SK-N-SH (cell line): ENCODE measurements at regions not wholly inside any gene's neighbourhood (a gene's known extent, or its start where the extent isn't known, plus 50 kb on each side); places are given as distances from the start of the nearest gene placed in this dataset.

Source experiments
- CTCF ChIA-PET: fragments of 300-600, 350-600 bp; formaldehyde crosslinking; extraction: SDS; loops from one replicate; lab custom pipeline; 2021; lab: Yijun Ruan, JAX
- POLR2A ChIA-PET: fragments of 350-600 bp; sonication (Branson Sonifier 250); formaldehyde crosslinking; extraction: SDS; loops from one replicate; lab custom pipeline; 2020; ENCODE audit warnings: antibody characterized with exemption, inconsistent platforms; lab: Yijun Ruan, JAX
- DNase-seq: peaks from one replicate; pipeline ENCODE4 v3.0.0; 2012
- H2AFZ ChIP-seq: fragments of 200-600 bp; sonication (generic); 2 replicates; pipeline ENCODE4 v1.8.1; 2016; ENCODE audit warnings: antibody characterized with exemption, mild to moderate bottlenecking, low read depth
- H3F3A ChIP-seq: fragments of 200-600 bp; sonication (generic); replicated peaks from 2 replicates; pipeline ENCODE3; 2016; ENCODE audit warnings: antibody characterized with exemption, mild to moderate bottlenecking; ENCODE audit not compliant: insufficient read depth
- H3K27ac ChIP-seq, 2 experiments: fragments of 200-500 bp in 1 of 2; fragments of 200-600 bp in 1 of 2; sonication (Bioruptor generic) in 1 of 2; sonication (generic), shearing (Covaris generic) in 1 of 2; 2 replicates each; pipeline versions ENCODE4 v1.5.1 to v1.6.1; 2014 to 2016; ENCODE audit warnings: low read depth in 2 of 2, inconsistent platforms in 1 of 2, low read length in 1 of 2, mild to moderate bottlenecking in 1 of 2, mixed read lengths in 1 of 2
- H3K27me3 ChIP-seq: fragments of 200-600 bp; sonication (generic), shearing (Covaris generic); 2 replicates; pipeline ENCODE4 v1.6.1; 2016; ENCODE audit warnings: mixed run types; ENCODE audit not compliant: insufficient read depth
- H3K36me3 ChIP-seq, 2 experiments: fragments of 200-500 bp in 1 of 2; fragments of 200-600 bp in 1 of 2; sonication (Bioruptor generic) in 1 of 2; sonication (generic) in 1 of 2; replicated peaks in 1 of 2; 2 replicates each; pipeline versions ENCODE3 to v1.5.1; 2014 to 2016; ENCODE audit warnings: low read length in 1 of 2, mild to moderate bottlenecking in 1 of 2; ENCODE audit not compliant: insufficient read depth in 2 of 2, control insufficient read depth in 1 of 2
- H3K4me1 ChIP-seq, 2 experiments: fragments of 200-500 bp in 1 of 2; fragments of 200-600 bp in 1 of 2; sonication (Bioruptor generic) in 1 of 2; sonication (generic), shearing (Covaris generic) in 1 of 2; 2 replicates each; pipeline versions ENCODE4 v1.5.1 to v1.6.1; 2014 to 2016; ENCODE audit warnings: low read depth in 1 of 2, low read length in 1 of 2, mixed run types in 1 of 2; ENCODE audit not compliant: insufficient read depth in 2 of 2, control insufficient read depth in 1 of 2
- H3K4me2 ChIP-seq: fragments of 200-600 bp; sonication (generic), shearing (Covaris generic); 2 replicates; pipeline ENCODE4 v1.6.1; 2017; ENCODE audit warnings: mixed run types
- H3K4me3 ChIP-seq, 2 experiments: fragments of 200-500 bp in 1 of 2; fragments of 200-600 bp in 1 of 2; sonication (Bioruptor generic) in 1 of 2; sonication (generic), shearing (Covaris generic) in 1 of 2; 2 replicates each; pipeline versions ENCODE4 v1.5.1 to v1.8.1; 2014 to 2016; ENCODE audit warnings: low read depth in 2 of 2, inconsistent platforms in 1 of 2, low read length in 1 of 2, mild to moderate bottlenecking in 1 of 2, mixed read lengths in 1 of 2, moderate library complexity in 1 of 2
- H3K79me2 ChIP-seq: fragments of 200-600 bp; sonication (generic); 2 replicates; pipeline ENCODE4 v1.8.1; 2017; ENCODE audit warnings: mild to moderate bottlenecking; ENCODE audit not compliant: insufficient read depth
- H3K9ac ChIP-seq: fragments of 200-600 bp; sonication (generic); 2 replicates; pipeline ENCODE4 v1.6.1; 2017; ENCODE audit warnings: mixed run types
- H3K9me2 ChIP-seq: fragments of 200-600 bp; sonication (generic); 2 replicates; pipeline ENCODE4 v1.6.1; 2017; ENCODE audit warnings: mixed run types
- H3K9me3 ChIP-seq: fragments of 200-600 bp; sonication (generic); 2 replicates; pipeline ENCODE4 v1.6.1; 2017; ENCODE audit warnings: mixed run types, mild to moderate bottlenecking, moderate library complexity
- H4K20me1 ChIP-seq: fragments of 200-600 bp; sonication (generic); 2 replicates; pipeline ENCODE4 v1.6.1; 2017; ENCODE audit warnings: mild to moderate bottlenecking, mixed run types; ENCODE audit not compliant: insufficient read depth
- CHD2 ChIP-seq: fragments of 150-350 bp; IDR thresholded peaks from 2 replicates; pipeline ENCODE4 v1.6.1; 2018; ENCODE audit warnings: low read length; ENCODE audit not compliant: partially characterized antibody
- ELF1 ChIP-seq: IDR thresholded peaks from 2 replicates; pipeline ENCODE4 v1.4.0; 2012
- EP300 ChIP-seq, 2 experiments: IDR thresholded peaks; 2 replicates each; pipeline versions ENCODE4 v1.4.0 to v1.6.1; 2012; ENCODE audit warnings: borderline replicate concordance in 1 of 2, low read depth in 1 of 2, low read length in 1 of 2
- EZH2phosphoT487 ChIP-seq: fragments of 200-600 bp; sonication (generic); IDR thresholded peaks from 2 replicates; pipeline ENCODE4 v1.6.1; 2017; ENCODE audit warnings: low read depth, mixed run types, mild to moderate bottlenecking, antibody characterized with exemption, moderate library complexity, borderline replicate concordance
- FOXM1 ChIP-seq: IDR thresholded peaks from 2 replicates; pipeline ENCODE4 v1.4.0; 2012; ENCODE audit warnings: low read depth, mild to moderate bottlenecking
- GATA2 ChIP-seq: sonication (generic); formaldehyde crosslinking; IDR thresholded peaks from 2 replicates; pipeline ENCODE4 v1.5.0; 2020; ENCODE audit warnings: mild to moderate bottlenecking, missing genetic modification reagents
- JUND ChIP-seq: IDR thresholded peaks from 2 replicates; pipeline ENCODE4 v1.4.0; 2012
- NFIC ChIP-seq: IDR thresholded peaks from 2 replicates; pipeline ENCODE4 v1.4.0; 2012; ENCODE audit warnings: borderline replicate concordance
- NRF1 ChIP-seq: IDR thresholded peaks from 2 replicates; pipeline ENCODE4 v1.6.1; 2012; ENCODE audit warnings: low read depth, mild to moderate bottlenecking, low read length
- POLR2AphosphoS5 ChIP-seq: IDR thresholded peaks from 2 replicates; pipeline ENCODE4 v1.6.1; 2012; ENCODE audit warnings: low read depth, low read length
- RCOR1 ChIP-seq: fragments of 150-350 bp; IDR thresholded peaks from 2 replicates; pipeline ENCODE4 v1.6.1; 2017; ENCODE audit warnings: antibody characterized with exemption, low read length
- SMC3 ChIP-seq: IDR thresholded peaks from 2 replicates; pipeline ENCODE4 v1.6.1; 2012; ENCODE audit warnings: low read depth, low read length, improper control_type of control experiment
- TAF1 ChIP-seq: IDR thresholded peaks from 2 replicates; pipeline ENCODE4 v1.6.1; 2012; ENCODE audit warnings: low read depth, mild to moderate bottlenecking, low read length, moderate library complexity, borderline replicate concordance
- YY1 ChIP-seq: IDR thresholded peaks from 2 replicates; pipeline ENCODE4 v1.4.0; 2012; ENCODE audit warnings: low read depth, mild to moderate bottlenecking
- WGBS: methylation state at CpG from one replicate; pipeline ENCODE4 v1.1.6; 2017; ENCODE audit warnings: low lambda C conversion rate; 5-methylcytosine and 5-hydroxymethylcytosine counted together
- TF ChIP-seq, protein P1 (sequence below): fragments of 150-350 bp; IDR thresholded peaks from 2 replicates; pipeline ENCODE4 v1.6.1; 2017; ENCODE audit warnings: antibody characterized with exemption, low read length, low read depth, borderline replicate concordance
- TF ChIP-seq, protein P2 (sequence below): IDR thresholded peaks from 2 replicates; pipeline ENCODE4; 2012
- TF ChIP-seq, protein P3 (sequence below): IDR thresholded peaks from 2 replicates; pipeline ENCODE4 v1.6.1; 2012; ENCODE audit warnings: mild to moderate bottlenecking, low read depth, low read length, moderate library complexity

DNA sequence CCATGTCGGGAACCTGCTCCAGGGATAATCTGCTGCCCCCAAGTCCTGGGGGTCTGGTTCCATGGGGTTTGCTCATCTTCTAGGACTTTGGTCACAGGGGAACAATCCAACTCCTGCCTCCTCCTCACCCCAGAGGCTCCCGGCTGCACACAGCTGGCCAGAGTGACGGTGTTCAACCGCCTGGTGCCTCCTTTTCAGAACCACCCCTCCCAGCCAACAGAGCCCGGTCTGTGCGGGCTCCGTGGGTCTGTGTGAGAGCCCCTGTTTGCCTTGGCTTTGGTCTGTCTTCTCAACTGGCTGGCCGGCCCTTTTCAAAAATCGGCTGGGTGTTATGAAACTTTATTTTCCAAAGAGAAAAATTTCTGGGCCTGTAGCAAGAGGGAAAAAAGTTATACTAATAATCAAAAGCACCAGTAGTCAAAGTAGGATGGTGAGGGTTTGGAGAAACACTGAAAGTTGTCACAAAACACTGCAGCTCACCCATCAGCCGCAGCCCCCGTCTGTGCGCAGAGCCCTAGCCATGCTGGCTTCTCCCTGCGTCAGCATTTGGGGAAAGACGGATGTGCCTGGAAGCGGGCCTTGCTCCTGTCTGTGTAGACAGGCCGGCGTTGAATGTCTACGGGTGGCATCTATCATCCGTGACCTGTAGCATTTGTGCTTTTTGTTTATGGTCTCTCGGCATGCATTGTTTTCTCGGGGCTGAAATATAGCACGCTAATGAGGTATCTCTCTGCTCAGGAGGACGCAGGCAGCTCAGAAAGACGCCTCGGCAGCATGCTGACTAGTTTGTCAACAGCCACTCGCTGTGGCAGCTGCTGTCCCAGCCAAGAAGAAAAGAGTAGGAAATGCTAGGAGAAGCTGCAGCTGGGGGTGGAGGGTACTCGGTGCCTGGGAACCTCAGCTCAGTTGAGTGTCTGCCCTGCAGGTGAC lies 138.6 kb downstream of the GLI2 start:
- no peak overlapping the region for H3K27ac ChIP-seq
- H3K9me2 ChIP-seq: no peaks in the 10 kb centered on the region
- H3K79me2 ChIP-seq: peaks cover 29% of the 10 kb centered on the region
- H2AFZ ChIP-seq: no peak overlapping the region
- no peaks in the 10 kb centered on the region for H3F3A ChIP-seq
- no peak overlapping the region for H3K4me3 ChIP-seq
- ChIA-PET CTCF (interaction anchor here (1.5 to 2.1 kb wide), 2 partner anchors 13 to 85 kb away, joined by 3 to 8 read pairs; no protein-coding TSS in a partner anchor), POLR2A (no interaction called here)
- H3K9ac ChIP-seq: no peak overlapping the region
- DNase-seq: no peak
- no peaks in the 10 kb centered on the region for H3K36me3 ChIP-seq
- H3K9me3 ChIP-seq: no peaks in the 10 kb centered on the region
- no peaks in the 10 kb centered on the region for H3K27me3 ChIP-seq
- H3K4me1 ChIP-seq: peaks cover 0 to 4% of the 10 kb centered on the region in 2 experiments; a peak in 1 of 4 replicates
- no peak overlapping the region for H3K4me2 ChIP-seq
- WGBS: 98% methylated on average over 26 of the region's 27 CpGs
- TF ChIP-seq EP300 (IDR thresholded peaks at IDR 0.05; ENCODE audit: borderline replicate concordance in 1 of 2, low read depth in 1 of 2, low read length in 1 of 2) (no peak), FOXM1 (no peak), TAF1 (no peak)
- TF ChIP-seq, protein P1, sequence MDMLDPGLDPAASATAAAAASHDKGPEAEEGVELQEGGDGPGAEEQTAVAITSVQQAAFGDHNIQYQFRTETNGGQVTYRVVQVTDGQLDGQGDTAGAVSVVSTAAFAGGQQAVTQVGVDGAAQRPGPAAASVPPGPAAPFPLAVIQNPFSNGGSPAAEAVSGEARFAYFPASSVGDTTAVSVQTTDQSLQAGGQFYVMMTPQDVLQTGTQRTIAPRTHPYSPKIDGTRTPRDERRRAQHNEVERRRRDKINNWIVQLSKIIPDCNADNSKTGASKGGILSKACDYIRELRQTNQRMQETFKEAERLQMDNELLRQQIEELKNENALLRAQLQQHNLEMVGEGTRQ: no peak
- H4K20me1 ChIP-seq: 0 out of 2 replicates have a peak, but pooled peaks cover 3% of the 10 kb centered on the region

DNA sequence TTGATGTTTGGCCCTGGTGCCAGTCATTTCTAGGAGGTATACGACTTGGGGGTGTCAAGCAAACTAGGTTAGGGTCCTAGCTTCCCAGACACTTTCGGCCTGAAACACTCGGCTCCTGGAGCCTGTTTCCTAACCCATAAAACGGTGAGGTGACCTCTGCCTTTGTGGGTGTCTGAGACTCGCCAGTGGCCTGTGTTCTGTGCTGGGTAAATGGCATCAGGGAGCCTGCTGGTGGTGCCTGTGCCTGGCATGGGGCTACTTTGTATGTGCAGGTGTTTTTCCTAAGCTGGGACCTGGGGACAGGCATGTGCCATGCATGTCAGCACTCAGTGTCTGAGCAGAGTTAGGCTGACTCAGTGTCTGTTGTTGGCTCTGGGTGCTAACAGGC lies 139.2 kb downstream of the GLI2 start:
- H4K20me1 ChIP-seq: 0 out of 2 replicates have a peak, but pooled peaks cover 3% of the 10 kb centered on the region
- CTCF ChIA-PET: interaction anchor here (2.1 kb wide), 1 partner anchor 14 kb away, joined by 8 read pairs; no protein-coding TSS in a partner anchor

More for the DNA sequence above, 139.2 kb downstream of the GLI2 start:
- H3K4me2 ChIP-seq: no peak overlapping the region
- no peak overlapping the region for H3K4me3 ChIP-seq
- POLR2A ChIA-PET: no interaction called here
- WGBS: 94% methylated on average over 4 of the region's 5 CpGs
- no peak overlapping the region for H2AFZ ChIP-seq
- TF ChIP-seq, protein P2, sequence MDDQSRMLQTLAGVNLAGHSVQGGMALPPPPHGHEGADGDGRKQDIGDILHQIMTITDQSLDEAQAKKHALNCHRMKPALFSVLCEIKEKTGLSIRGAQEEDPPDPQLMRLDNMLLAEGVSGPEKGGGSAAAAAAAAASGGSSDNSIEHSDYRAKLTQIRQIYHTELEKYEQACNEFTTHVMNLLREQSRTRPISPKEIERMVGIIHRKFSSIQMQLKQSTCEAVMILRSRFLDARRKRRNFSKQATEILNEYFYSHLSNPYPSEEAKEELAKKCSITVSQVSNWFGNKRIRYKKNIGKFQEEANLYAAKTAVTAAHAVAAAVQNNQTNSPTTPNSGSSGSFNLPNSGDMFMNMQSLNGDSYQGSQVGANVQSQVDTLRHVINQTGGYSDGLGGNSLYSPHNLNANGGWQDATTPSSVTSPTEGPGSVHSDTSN: no peak
- TF ChIP-seq JUND: no peak
- no peak for TF ChIP-seq CHD2
- no peak for TF ChIP-seq YY1
- TF ChIP-seq, protein P3, sequence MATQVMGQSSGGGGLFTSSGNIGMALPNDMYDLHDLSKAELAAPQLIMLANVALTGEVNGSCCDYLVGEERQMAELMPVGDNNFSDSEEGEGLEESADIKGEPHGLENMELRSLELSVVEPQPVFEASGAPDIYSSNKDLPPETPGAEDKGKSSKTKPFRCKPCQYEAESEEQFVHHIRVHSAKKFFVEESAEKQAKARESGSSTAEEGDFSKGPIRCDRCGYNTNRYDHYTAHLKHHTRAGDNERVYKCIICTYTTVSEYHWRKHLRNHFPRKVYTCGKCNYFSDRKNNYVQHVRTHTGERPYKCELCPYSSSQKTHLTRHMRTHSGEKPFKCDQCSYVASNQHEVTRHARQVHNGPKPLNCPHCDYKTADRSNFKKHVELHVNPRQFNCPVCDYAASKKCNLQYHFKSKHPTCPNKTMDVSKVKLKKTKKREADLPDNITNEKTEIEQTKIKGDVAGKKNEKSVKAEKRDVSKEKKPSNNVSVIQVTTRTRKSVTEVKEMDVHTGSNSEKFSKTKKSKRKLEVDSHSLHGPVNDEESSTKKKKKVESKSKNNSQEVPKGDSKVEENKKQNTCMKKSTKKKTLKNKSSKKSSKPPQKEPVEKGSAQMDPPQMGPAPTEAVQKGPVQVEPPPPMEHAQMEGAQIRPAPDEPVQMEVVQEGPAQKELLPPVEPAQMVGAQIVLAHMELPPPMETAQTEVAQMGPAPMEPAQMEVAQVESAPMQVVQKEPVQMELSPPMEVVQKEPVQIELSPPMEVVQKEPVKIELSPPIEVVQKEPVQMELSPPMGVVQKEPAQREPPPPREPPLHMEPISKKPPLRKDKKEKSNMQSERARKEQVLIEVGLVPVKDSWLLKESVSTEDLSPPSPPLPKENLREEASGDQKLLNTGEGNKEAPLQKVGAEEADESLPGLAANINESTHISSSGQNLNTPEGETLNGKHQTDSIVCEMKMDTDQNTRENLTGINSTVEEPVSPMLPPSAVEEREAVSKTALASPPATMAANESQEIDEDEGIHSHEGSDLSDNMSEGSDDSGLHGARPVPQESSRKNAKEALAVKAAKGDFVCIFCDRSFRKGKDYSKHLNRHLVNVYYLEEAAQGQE: no peak
- no peak for TF ChIP-seq NFIC
- TF ChIP-seq SMC3: no peak
- no peak for TF ChIP-seq NRF1
- TF ChIP-seq TAF1: no peak
- TF ChIP-seq POLR2AphosphoS5: no peak
- no peak for TF ChIP-seq EZH2phosphoT487
- TF ChIP-seq ELF1: no peak
- TF ChIP-seq GATA2 (CRISPR knock-in tag): no peak
- no peak for TF ChIP-seq RCOR1
- H3K4me1 ChIP-seq: peaks cover 0 to 10% of the 10 kb centered on the region in 2 experiments; a peak in 1 of 4 replicates
- H3K9ac ChIP-seq: no peak overlapping the region
- H3K9me3 ChIP-seq: no peaks in the 10 kb centered on the region
- no peak for DNase-seq
- no peaks in the 10 kb centered on the region for H3F3A ChIP-seq
- no peak overlapping the region for H3K27ac ChIP-seq
- no peaks in the 10 kb centered on the region for H3K27me3 ChIP-seq
- no peaks in the 10 kb centered on the region for H3K36me3 ChIP-seq
- peaks cover 33% of the 10 kb centered on the region for H3K79me2 ChIP-seq
- H3K9me2 ChIP-seq: no peaks in the 10 kb centered on the region
